Panc1 (cell line): ENCODE measurements at regions not wholly inside any gene's neighbourhood (a gene's known extent, or its start where the extent isn't known, plus 50 kb on each side); places are given as distances from the start of the nearest gene placed in this dataset.

ENCODE experiments used
- ATAC-seq: fragments of 200-7000 bp; cut with Tn5 transposase; 2 replicates; pipeline ENCODE4 v1.9.1; 2020; ENCODE audit warnings: mild to moderate bottlenecking, moderate library complexity
- BruUV-seq: library from RNA; stranded (reverse); fragments of 400-500 nt; replicated peaks from 2 replicates; lab custom pipeline; 2021; lab: Mats Ljungman, UMichigan
- CTCF ChIA-PET: fragments of 300-600 bp; sonication (Branson Sonifier 250); formaldehyde crosslinking; loops from one replicate; lab custom pipeline; 2022; ENCODE audit warnings: antibody characterized with exemption; lab: Charles Lee
- POLR2A ChIA-PET: fragments of 300-600 bp; sonication (Branson Sonifier 250); formaldehyde crosslinking; loops from one replicate; lab custom pipeline; 2022; ENCODE audit warnings: antibody characterized with exemption; lab: Charles Lee
- DNase-seq: peaks from one replicate; pipeline ENCODE4 v3.0.0-alpha.2; 2010; ENCODE audit warnings: low read depth, low spot score
- H3K27ac ChIP-seq: 2 replicates; pipeline ENCODE4 v1.5.1; 2011; ENCODE audit warnings: mild to moderate bottlenecking, low read length, inconsistent platforms
- H3K27me3 ChIP-seq: fragments of 200-500 bp; sonication (Bioruptor generic); 2 replicates; pipeline ENCODE4 v1.6.0; 2014; ENCODE audit warnings: low read length, inconsistent platforms; ENCODE audit not compliant: control insufficient read depth, insufficient read depth
- H3K36me3 ChIP-seq: fragments of 200-500 bp; sonication (Bioruptor generic); 2 replicates; pipeline ENCODE4 v1.5.1; 2014; ENCODE audit warnings: inconsistent platforms, mild to moderate bottlenecking, low read length, moderate library complexity; ENCODE audit not compliant: control insufficient read depth, insufficient read depth
- H3K4me1 ChIP-seq: 2 replicates; pipeline ENCODE4 v1.5.1; 2011; ENCODE audit warnings: inconsistent platforms, mild to moderate bottlenecking, low read length, moderate library complexity; ENCODE audit not compliant: control insufficient read depth, insufficient read depth
- H3K4me3 ChIP-seq, 2 experiments: 2 replicates each; pipeline ENCODE4 v1.5.1; 2011 to 2012; ENCODE audit warnings: low read depth in 2 of 2, low read length in 2 of 2, mild to moderate bottlenecking in 2 of 2, inconsistent platforms in 1 of 2, moderate library complexity in 1 of 2
- H3K9me3 ChIP-seq: fragments of 200-500 bp; sonication (Bioruptor generic); 2 replicates; pipeline ENCODE4 v1.5.1; 2014; ENCODE audit warnings: low read depth, mild to moderate bottlenecking, inconsistent platforms, low read length, moderate library complexity; ENCODE audit not compliant: control insufficient read depth, insufficient read depth
- POLR2AphosphoS5 ChIP-seq: IDR thresholded peaks from 2 replicates; pipeline ENCODE4 v1.6.1; 2012; ENCODE audit warnings: mild to moderate bottlenecking, low read depth, low read length, moderate library complexity
- REST ChIP-seq, 2 experiments: IDR thresholded peaks; 2 replicates each; pipeline ENCODE4 v1.6.1; 2011 to 2012; ENCODE audit warnings: low read depth in 2 of 2, control low read depth in 1 of 2, low read length in 1 of 2, mild to moderate bottlenecking in 1 of 2, moderate library complexity in 1 of 2; ENCODE audit not compliant: insufficient read depth in 1 of 2
- SIN3A ChIP-seq: IDR thresholded peaks from 2 replicates; pipeline ENCODE4 v1.6.1; 2012; ENCODE audit warnings: low read depth, mild to moderate bottlenecking, low read length, moderate library complexity, borderline replicate concordance; ENCODE audit not compliant: insufficient read depth
- TCF7L2 ChIP-seq: IDR thresholded peaks from 2 replicates; pipeline ENCODE4 v1.6.1; 2011; ENCODE audit warnings: mild to moderate bottlenecking, low read depth, low read length, inconsistent platforms
- in situ Hi-C: cut with HindIII; loops from 2 replicates; pipeline ENCODE4 v1.10.0; 2016; ENCODE audit warnings: low sequenced_read_pairs, low pct_unique_long_range_greater_than_20kb
- intact Hi-C: fragments of 100-400 bp; cut with micrococcal nuclease; formaldehyde crosslinking; loops from one replicate; pipeline ENCODE4 v1.10.0; 2022; ENCODE audit not compliant: unreplicated experiment
- TF ChIP-seq, protein P1 (sequence below): fragments of 450-650 bp; IDR thresholded peaks from 2 replicates; pipeline ENCODE4 v1.5.1; 2017; ENCODE audit warnings: mild to moderate bottlenecking

GRCh38 chr3:55315396-55315795 is 171.7 kb downstream of the WNT5A start:
- ATAC-seq (no peak), DNase-seq (no peak)
- Histone ChIP-seq H3K27ac (no peak overlapping the region), H3K27me3 (no peaks in the 10 kb centered on the region), H3K4me1 (no peaks in the 10 kb centered on the region), H3K36me3 (no peaks in the 10 kb centered on the region), H3K9me3 (no peaks in the 10 kb centered on the region), H3K4me3 (no peak overlapping the region)
- ChIA-PET CTCF (no interaction called here), POLR2A (no interaction called here)
- no peak for TF ChIP-seq SIN3A
- TF ChIP-seq, protein P1, sequence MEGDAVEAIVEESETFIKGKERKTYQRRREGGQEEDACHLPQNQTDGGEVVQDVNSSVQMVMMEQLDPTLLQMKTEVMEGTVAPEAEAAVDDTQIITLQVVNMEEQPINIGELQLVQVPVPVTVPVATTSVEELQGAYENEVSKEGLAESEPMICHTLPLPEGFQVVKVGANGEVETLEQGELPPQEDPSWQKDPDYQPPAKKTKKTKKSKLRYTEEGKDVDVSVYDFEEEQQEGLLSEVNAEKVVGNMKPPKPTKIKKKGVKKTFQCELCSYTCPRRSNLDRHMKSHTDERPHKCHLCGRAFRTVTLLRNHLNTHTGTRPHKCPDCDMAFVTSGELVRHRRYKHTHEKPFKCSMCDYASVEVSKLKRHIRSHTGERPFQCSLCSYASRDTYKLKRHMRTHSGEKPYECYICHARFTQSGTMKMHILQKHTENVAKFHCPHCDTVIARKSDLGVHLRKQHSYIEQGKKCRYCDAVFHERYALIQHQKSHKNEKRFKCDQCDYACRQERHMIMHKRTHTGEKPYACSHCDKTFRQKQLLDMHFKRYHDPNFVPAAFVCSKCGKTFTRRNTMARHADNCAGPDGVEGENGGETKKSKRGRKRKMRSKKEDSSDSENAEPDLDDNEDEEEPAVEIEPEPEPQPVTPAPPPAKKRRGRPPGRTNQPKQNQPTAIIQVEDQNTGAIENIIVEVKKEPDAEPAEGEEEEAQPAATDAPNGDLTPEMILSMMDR: no peak
- TF ChIP-seq TCF7L2: no peak
- TF ChIP-seq REST (IDR thresholded peaks at IDR 0.05; ENCODE audit: insufficient read depth in 1 of 2, low read depth in 2 of 2, low read length in 1 of 2): no peak
- intact Hi-C loops: no loop called here
- no TSS peak for BruUV-seq
- in situ Hi-C loops: no loop called here

DNA sequence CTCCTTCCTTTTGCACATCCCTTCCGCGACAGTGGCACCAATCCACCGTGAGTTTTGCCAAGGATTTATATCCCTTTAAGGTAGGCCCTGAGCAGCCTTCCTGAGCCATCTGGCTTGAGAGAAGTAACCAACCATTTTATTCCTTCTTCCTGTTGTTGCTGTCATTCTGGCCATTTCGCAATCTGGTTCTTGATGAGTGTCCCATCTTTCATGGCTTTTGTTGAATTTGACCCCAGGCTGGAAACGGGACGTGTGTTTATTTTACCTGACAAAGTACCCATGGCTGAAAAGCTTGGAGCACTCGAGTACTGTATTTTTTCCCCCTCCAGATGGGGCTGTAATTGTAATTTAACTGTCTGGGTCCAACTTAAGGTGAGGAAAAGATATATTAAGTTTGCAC is 173.4 kb downstream of the WNT5A start:
- ATAC-seq: no peak
- no peak for DNase-seq
- no peak overlapping the region for H3K4me3 ChIP-seq
- H3K9me3 ChIP-seq: no peaks in the 10 kb centered on the region
- in situ Hi-C loops (no loop called here), intact Hi-C loops (no loop called here)
- no peak overlapping the region for H3K27ac ChIP-seq
- no TSS peak for BruUV-seq
- H3K4me1 ChIP-seq: no peaks in the 10 kb centered on the region
- H3K36me3 ChIP-seq: no peaks in the 10 kb centered on the region
- no peaks in the 10 kb centered on the region for H3K27me3 ChIP-seq
- CTCF ChIA-PET: interaction anchor here (0.7 kb wide), 1 partner anchor 104 kb away, joined by 3 read pairs; no protein-coding TSS in a partner anchor
- no peak for TF ChIP-seq POLR2AphosphoS5
- TF ChIP-seq SIN3A: no peak
- TF ChIP-seq TCF7L2: no peak
- TF ChIP-seq, protein P1: no peak
- no peak for TF ChIP-seq REST (IDR thresholded peaks at IDR 0.05; ENCODE audit: insufficient read depth in 1 of 2, low read depth in 2 of 2, low read length in 1 of 2)
- POLR2A ChIA-PET: interaction anchor here (0.7 kb wide), 1 partner anchor 1023 kb away, joined by 4 read pairs; no protein-coding TSS in a partner anchor
